Keratinocyte (primary cell): ENCODE measurements at regions not wholly inside any gene's neighbourhood (a gene's known extent, or its start where the extent isn't known, plus 50 kb on each side); places are given as distances from the start of the nearest gene placed in this dataset.

ENCODE experiments used
- DNase-seq: peaks from one replicate; pipeline ENCODE4 v3.0.0-alpha.2; 2011; ENCODE audit warnings: low read depth, missing footprints, low spot score
- FAIRE-seq: peaks from 2 replicates; lab custom pipeline; 2011; peaks lifted over from hg19 to GRCh38; lab: Jason Lieb, UNC
- H2AFZ ChIP-seq: 2 replicates; pipeline ENCODE4 v1.6.0; 2012; ENCODE audit warnings: low read length, control low read depth, inconsistent platforms; ENCODE audit not compliant: control insufficient read depth
- H3K27ac ChIP-seq: 2 replicates; pipeline ENCODE4 v1.5.1; 2011; ENCODE audit warnings: low read length; ENCODE audit not compliant: control insufficient read depth, insufficient read depth
- H3K27me3 ChIP-seq: 3 replicates; pipeline ENCODE4 v1.6.0; 2011; ENCODE audit warnings: low read length; ENCODE audit not compliant: control insufficient read depth, insufficient read depth; ENCODE audit errors: extremely low read depth
- H3K36me3 ChIP-seq, 2 experiments: 2 replicates in 1 of 2; 3 replicates in 1 of 2; pipeline ENCODE4 v1.5.1; 2011; ENCODE audit warnings: low read length in 2 of 2, mild to moderate bottlenecking in 1 of 2; ENCODE audit not compliant: control insufficient read depth in 2 of 2, insufficient read depth in 2 of 2; ENCODE audit errors: extremely low read depth in 1 of 2
- H3K4me1 ChIP-seq: 3 replicates; pipeline ENCODE4 v1.5.1; 2011; ENCODE audit warnings: low read length; ENCODE audit not compliant: control insufficient read depth, insufficient read depth; ENCODE audit errors: extremely low read depth
- H3K4me2 ChIP-seq: 3 replicates; pipeline ENCODE4 v1.6.0; 2011; ENCODE audit warnings: low read depth, low read length; ENCODE audit not compliant: control insufficient read depth, insufficient read depth; ENCODE audit errors: extremely low read depth
- H3K4me3 ChIP-seq, 3 experiments: fragments of 200-600 bp in 1 of 3; sonication (generic) in 1 of 3; 2 replicates in 2 of 3; 3 replicates in 1 of 3; pipeline ENCODE4 v1.5.1; 2011 to 2016; ENCODE audit warnings: low read length in 3 of 3, mild to moderate bottlenecking in 3 of 3, control low read depth in 2 of 3, inconsistent platforms in 1 of 3, low read depth in 1 of 3, mixed read lengths in 1 of 3, mixed run types in 1 of 3, moderate library complexity in 1 of 3; ENCODE audit not compliant: control insufficient read depth in 2 of 3, insufficient read depth in 2 of 3; ENCODE audit errors: extremely low read depth in 1 of 3
- H3K79me2 ChIP-seq: 2 replicates; pipeline ENCODE4 v1.6.0; 2012; ENCODE audit warnings: low read length; ENCODE audit not compliant: control insufficient read depth, insufficient read depth
- H3K9ac ChIP-seq: 3 replicates; pipeline ENCODE4 v1.6.0; 2011; ENCODE audit warnings: low read length; ENCODE audit not compliant: control insufficient read depth, insufficient read depth; ENCODE audit errors: extremely low read depth
- H3K9me1 ChIP-seq: 3 replicates; pipeline ENCODE4 v1.6.0; 2011; ENCODE audit warnings: low read length; ENCODE audit not compliant: control insufficient read depth, insufficient read depth; ENCODE audit errors: extremely low read depth
- H3K9me3 ChIP-seq: 2 replicates; pipeline ENCODE4 v1.5.1; 2012; ENCODE audit warnings: low read depth, low read length; ENCODE audit not compliant: control insufficient read depth
- H4K20me1 ChIP-seq: 3 replicates; pipeline ENCODE4 v1.6.0; 2011; ENCODE audit warnings: low read length; ENCODE audit not compliant: control insufficient read depth, insufficient read depth; ENCODE audit errors: extremely low read depth
- CTCF ChIP-seq, 3 experiments: IDR thresholded peaks in 1 of 3; conservative IDR thresholded peaks in 1 of 3; optimal IDR thresholded peaks in 1 of 3; 2 replicates in 2 of 3; 3 replicates in 1 of 3; pipeline versions ENCODE3 to v1.5.1; 2011; ENCODE audit warnings: low read length in 3 of 3, mild to moderate bottlenecking in 3 of 3, moderate library complexity in 2 of 3, control low read depth in 1 of 3, inconsistent platforms in 1 of 3; ENCODE audit not compliant: insufficient read depth in 2 of 3; ENCODE audit errors: extremely low read depth in 1 of 3
- EZH2 ChIP-seq: IDR thresholded peaks from one replicate; pipeline ENCODE4 v1.6.1; 2012; ENCODE audit warnings: inconsistent platforms, mild to moderate bottlenecking, low read length, moderate library complexity
- dilution Hi-C: fragments of 300-500 bp; cut with MboI; formaldehyde crosslinking; loops from one replicate; pipeline ENCODE4 v1.7.0; 2020; ENCODE audit warnings: low sequenced_read_pairs; ENCODE audit not compliant: extremely low pct_ligation_motif_present

DNA sequence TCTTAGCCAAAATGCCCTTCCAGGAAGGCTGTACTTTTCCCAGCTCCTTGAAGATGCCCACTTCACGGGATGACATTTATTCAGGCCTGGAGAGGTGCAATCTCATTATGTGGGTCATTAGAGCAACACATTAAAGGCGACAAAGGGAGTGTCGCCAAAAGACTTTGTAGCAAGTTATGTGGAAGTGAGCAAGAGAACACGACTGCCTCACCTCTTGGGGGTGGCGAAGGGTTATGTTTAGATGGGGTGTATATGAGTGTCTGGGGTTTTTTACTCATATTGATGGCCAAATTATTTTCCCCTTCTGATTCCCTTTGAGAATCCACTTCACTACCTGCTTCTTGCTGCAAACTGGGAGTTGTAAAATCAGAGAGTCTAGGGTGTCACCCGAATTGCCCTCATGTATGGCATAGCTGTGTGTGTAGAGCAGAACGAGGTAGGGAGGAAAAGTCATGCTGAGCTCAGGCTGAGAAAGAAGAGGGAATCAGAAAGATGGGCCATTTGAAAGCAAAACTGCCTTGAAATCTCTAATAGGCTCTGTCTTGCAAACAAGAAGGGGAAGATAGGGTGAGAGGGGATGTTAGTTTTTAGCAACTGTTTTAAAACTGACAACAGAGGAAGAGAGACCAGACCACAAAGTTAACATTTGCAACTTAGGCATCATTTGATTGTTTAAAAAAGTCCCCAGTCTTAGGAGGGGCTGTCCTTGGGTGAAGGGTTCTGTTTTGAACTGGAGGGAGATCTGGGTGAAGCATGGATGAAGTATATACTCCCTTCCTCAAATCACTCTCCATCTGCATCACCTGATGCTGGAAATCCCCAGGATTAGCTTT, 97.1 kb upstream of the IL12B start:
- no peaks in the 10 kb centered on the region for H4K20me1 ChIP-seq
- H3K4me1 ChIP-seq: no peaks in the 10 kb centered on the region
- no peak overlapping the region for H3K9ac ChIP-seq
- H3K4me3 ChIP-seq: no peak overlapping the region
- no peaks in the 10 kb centered on the region for H3K9me1 ChIP-seq
- H3K79me2 ChIP-seq: no peaks in the 10 kb centered on the region
- no peak for TF ChIP-seq EZH2
- no peak for TF ChIP-seq CTCF (optimal IDR thresholded peaks at IDR 0.05 in 1 of 3, IDR thresholded peaks at IDR 0.05 in 1 of 3, conservative IDR thresholded peaks at IDR 0.05 in 1 of 3; ENCODE audit: extremely low read depth in 1 of 3, insufficient read depth in 2 of 3, low read length in 3 of 3)
- no peak for DNase-seq
- H3K27ac ChIP-seq: no peak overlapping the region
- H3K4me2 ChIP-seq: no peak overlapping the region
- no peaks in the 10 kb centered on the region for H3K9me3 ChIP-seq
- dilution Hi-C loops: no loop called here
- no peaks in the 10 kb centered on the region for H3K36me3 ChIP-seq
- no peak for FAIRE-seq
- no peak overlapping the region for H2AFZ ChIP-seq
- H3K27me3 ChIP-seq: no peaks in the 10 kb centered on the region

DNA sequence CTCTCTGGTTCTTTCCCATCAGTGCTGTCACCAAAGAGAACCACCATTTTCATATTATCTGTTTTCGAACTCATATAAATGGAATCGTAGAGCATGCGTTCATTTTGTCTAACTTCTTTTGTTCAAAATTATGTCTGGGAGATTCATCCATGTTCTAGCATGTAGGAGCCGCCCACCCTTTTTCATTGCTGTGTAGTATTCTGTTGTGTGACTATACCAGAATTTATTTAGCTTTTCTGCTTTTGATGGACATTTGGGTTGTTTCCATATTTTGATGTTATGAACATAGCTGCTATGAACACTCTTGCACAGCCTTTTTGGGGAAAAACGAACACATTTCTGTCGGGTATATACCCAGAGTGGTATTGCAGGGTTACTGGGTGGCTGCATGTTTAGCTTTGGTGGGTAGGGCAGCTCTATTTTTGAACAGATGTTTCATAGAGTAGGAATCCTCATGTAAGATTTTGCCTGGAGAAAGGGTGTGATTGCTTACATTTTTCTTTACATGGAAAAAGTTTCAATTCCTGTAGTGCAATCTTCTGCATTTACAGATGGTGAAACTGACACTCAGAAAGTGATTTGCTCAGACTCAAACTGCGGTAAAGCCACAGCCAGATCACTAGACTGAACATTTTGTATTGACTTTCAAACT, 100.2 kb upstream of the IL12B start:
- Histone ChIP-seq H2AFZ (no peak overlapping the region), H3K9ac (no peak overlapping the region), H3K4me1 (no peaks in the 10 kb centered on the region), H3K4me2 (no peak overlapping the region), H3K27me3 (no peaks in the 10 kb centered on the region), H3K9me1 (no peaks in the 10 kb centered on the region), H3K79me2 (no peaks in the 10 kb centered on the region), H3K36me3 (no peaks in the 10 kb centered on the region), H3K9me3 (no peaks in the 10 kb centered on the region), H4K20me1 (no peaks in the 10 kb centered on the region), H3K4me3 (no peak overlapping the region), H3K27ac (no peak overlapping the region)
- DNase-seq (no peak), FAIRE-seq (no peak)
- no peak for TF ChIP-seq EZH2
- no peak for TF ChIP-seq CTCF (optimal IDR thresholded peaks at IDR 0.05 in 1 of 3, IDR thresholded peaks at IDR 0.05 in 1 of 3, conservative IDR thresholded peaks at IDR 0.05 in 1 of 3; ENCODE audit: extremely low read depth in 1 of 3, insufficient read depth in 2 of 3, low read length in 3 of 3)
- dilution Hi-C loops: no loop called here
